ENCODE measurements at regions not wholly inside any gene's neighbourhood (a gene's known extent, or its start where the extent isn't known, plus 50 kb on each side); places are given as distances from the start of the nearest gene placed in this dataset.

GRCh38 chr18:42417189-42417588, 462.2 kb downstream of the PIK3C3 start:
- Histone ChIP-seq H2BK5ac (ENCODE audit: insufficient read length, low read length) (no peak overlapping the region), H3K79me1 (ENCODE audit: insufficient read depth, low read depth, low read length, poor library complexity, severe bottlenecking) (no peaks in the 10 kb centered on the region), H2AFZ (ENCODE audit: low read length) (no peak overlapping the region), H4K8ac (replicated peaks; ENCODE audit: insufficient read length, low read depth, low read length) (no peak overlapping the region), H3K9ac (ENCODE audit: extremely low read depth, insufficient read length, low read length) (no peak overlapping the region), H2BK12ac (ENCODE audit: insufficient read length, low read depth, low read length) (no peak overlapping the region), H3K18ac (ENCODE audit: insufficient read length, low read depth, low read length) (no peak overlapping the region), H4K5ac (ENCODE audit: insufficient read length, low read depth, low read length) (no peak overlapping the region), H3K14ac (ENCODE audit: insufficient read depth, low read length) (no peak overlapping the region), H4K20me1 (ENCODE audit: control insufficient read depth, insufficient read depth, insufficient read length) (no peaks in the 10 kb centered on the region), H3K23me2 (ENCODE audit: insufficient read length, low read depth, low read length, poor library complexity, severe bottlenecking) (no peaks in the 10 kb centered on the region), H3K9me3 (ENCODE audit: control insufficient read depth, low read depth, low read length) (no peaks in the 10 kb centered on the region), H3K23ac (ENCODE audit: insufficient read length, low read depth, low read length) (no peak overlapping the region), H2BK20ac (ENCODE audit: low read depth, low read length, poor library complexity, severe bottlenecking) (no peak overlapping the region), H3K4me2 (ENCODE audit: insufficient read depth, insufficient read length, low read length) (no peak overlapping the region), H4K91ac (ENCODE audit: insufficient read length, low read depth, low read length) (no peak overlapping the region), H3K27ac (ENCODE audit: insufficient read length, low read depth, low read length) (no peak overlapping the region), H2BK120ac (ENCODE audit: low read depth, low read length, poor library complexity, severe bottlenecking) (no peak overlapping the region), H3K4ac (ENCODE audit: low read depth, low read length) (no peak overlapping the region), H2AK5ac (ENCODE audit: insufficient read length, low read length) (no peak overlapping the region), H3K4me1 (ENCODE audit: insufficient read depth, low read length) (no peaks in the 10 kb centered on the region), H3T11ph (ENCODE audit: low read length) (no peak overlapping the region), H2BK15ac (ENCODE audit: low read depth, low read length) (no peak overlapping the region), H3K56ac (ENCODE audit: insufficient read length, low read depth, low read length) (no peak overlapping the region), H3K79me2 (ENCODE audit: insufficient read depth, low read length) (no peaks in the 10 kb centered on the region), H3K27me3 (ENCODE audit: insufficient read depth, low read length) (no peaks in the 10 kb centered on the region)
- H3K4me1 Mint-ChIP-seq = peaks cover 0 to 6% of the 10 kb centered on the region in 2 experiments; a peak in 2 of 4 replicates
- no peak for TF ChIP-seq CTCF (conservative IDR thresholded peaks at IDR 0.05)
- H3K36me3 Mint-ChIP-seq (ENCODE audit: insufficient read depth in 1 of 3, low read depth in 3 of 3) = no peaks in the 10 kb centered on the region; a peak in 1 of 7 replicates
- H3K27me3 Mint-ChIP-seq (ENCODE audit: low read depth) = no peaks in the 10 kb centered on the region
- no peak for DNase-seq
- no CpG with 5 or more reads among the region's 5 CpGs for WGBS (ENCODE audit: extremely low coverage, insufficient read length, low lambda C conversion rate)
- H3K9me3 Mint-ChIP-seq = peaks cover 0 to 5% of the 10 kb centered on the region in 2 experiments; a peak in 2 of 5 replicates
- peak overlapping the region in 1 of 3 experiments; percentile 62; a peak in 1 of 7 replicates for H3K27ac Mint-ChIP-seq
- H3K4me3 Mint-ChIP-seq = no peak overlapping the region
